HCT116 (cell line): ENCODE measurements at regions not wholly inside any gene's neighbourhood (a gene's known extent, or its start where the extent isn't known, plus 50 kb on each side); places are given as distances from the start of the nearest gene placed in this dataset.

Experiments used
- ATAC-seq: fragments of 200-7000 bp; cut with Tn5 transposase; 2 replicates; pipeline ENCODE4 v1.9.1; 2020; ENCODE audit warnings: mild to moderate bottlenecking, moderate library complexity
- BruUV-seq: library from RNA; stranded (reverse); fragments of 400-500 nt; replicated peaks from 2 replicates; lab custom pipeline; 2021; lab: Mats Ljungman, UMichigan
- CTCF ChIA-PET: fragments of 300-600 bp; sonication (Branson Sonifier 250); formaldehyde crosslinking; loops from one replicate; lab custom pipeline; 2021; ENCODE audit warnings: antibody characterized with exemption; lab: Charles Lee
- POLR2A ChIA-PET: fragments of 300-600, 350-600 bp; sonication (Branson Sonifier 250); formaldehyde crosslinking; loops from one replicate; lab custom pipeline; 2021; ENCODE audit warnings: antibody characterized with exemption; lab: Charles Lee
- RAD21 ChIA-PET, 2 experiments: fragments of 300-600 bp; sonication (Branson Sonifier 250); formaldehyde crosslinking; loops; one replicate each; lab custom pipeline; 2023; ENCODE audit warnings: low total read pairs in 2 of 2; ENCODE audit not compliant: uncharacterized antibody in 2 of 2, unreplicated experiment in 2 of 2, low non-redundant PET in 1 of 2; lab: Charles Lee
- DNase-seq: peaks from one replicate; pipeline ENCODE4 v3.0.0-alpha.2; 2010; ENCODE audit warnings: low read depth, low spot score
- H2AFZ ChIP-seq: fragments of 200-600 bp; shearing (Covaris generic), sonication (generic); 2 replicates; pipeline ENCODE4 v1.6.1; 2017; ENCODE audit warnings: low read depth, mixed run types, mixed read lengths, antibody characterized with exemption, low read length; ENCODE audit not compliant: poor library complexity, severe bottlenecking
- H3K27ac ChIP-seq: 2 replicates; pipeline ENCODE4 v1.5.1; 2012; ENCODE audit warnings: low read depth, low read length
- H3K27me3 ChIP-seq: fragments of 200-600 bp; sonication (generic); 2 replicates; pipeline ENCODE4 v1.6.1; 2016; ENCODE audit warnings: mixed run types, low read length, mixed read lengths; ENCODE audit not compliant: insufficient read depth
- H3K36me3 ChIP-seq, 2 experiments: fragments of 200-500 bp in 1 of 2; fragments of 200-600 bp in 1 of 2; sonication (Bioruptor generic) in 1 of 2; sonication (generic) in 1 of 2; 2 replicates each; pipeline versions ENCODE4 v1.5.1 to v1.6.1; 2014 to 2016; ENCODE audit warnings: low read length in 2 of 2, inconsistent platforms in 1 of 2, mixed read lengths in 1 of 2, mixed run types in 1 of 2; ENCODE audit not compliant: insufficient read depth in 2 of 2, control insufficient read depth in 1 of 2
- H3K4me1 ChIP-seq, 2 experiments: fragments of 200-600 bp in 1 of 2; sonication (generic) in 1 of 2; 2 replicates each; pipeline versions ENCODE4 v1.5.1 to v1.6.1; 2012 to 2017; ENCODE audit warnings: low read length in 2 of 2, inconsistent platforms in 1 of 2, mild to moderate bottlenecking in 1 of 2, mixed read lengths in 1 of 2, mixed run types in 1 of 2, moderate library complexity in 1 of 2; ENCODE audit not compliant: insufficient read depth in 2 of 2, control insufficient read depth in 1 of 2
- H3K4me2 ChIP-seq: fragments of 200-600 bp; sonication (generic); 2 replicates; pipeline ENCODE4 v1.6.1; 2017; ENCODE audit warnings: mixed run types, low read length, mixed read lengths
- H3K4me3 ChIP-seq, 2 experiments: fragments of 200-600 bp in 1 of 2; sonication (generic) in 1 of 2; replicated peaks in 1 of 2; 2 replicates each; pipeline ENCODE4 v1.5.1; 2011 to 2016; ENCODE audit warnings: low read length in 2 of 2, control low read depth in 1 of 2, low read depth in 1 of 2, mild to moderate bottlenecking in 1 of 2, mixed read lengths in 1 of 2, mixed run types in 1 of 2
- H3K79me2 ChIP-seq: fragments of 200-600 bp; sonication (generic); 2 replicates; pipeline ENCODE4 v1.6.1; 2017; ENCODE audit warnings: mild to moderate bottlenecking, mixed run types, low read length, moderate library complexity, mixed read lengths; ENCODE audit not compliant: insufficient read depth
- H3K9ac ChIP-seq: fragments of 200-600 bp; sonication (generic); 2 replicates; pipeline ENCODE4 v1.6.1; 2016; ENCODE audit warnings: low read length, mixed read lengths
- H3K9me2 ChIP-seq: fragments of 200-600 bp; sonication (generic), shearing (Covaris generic); 2 replicates; pipeline ENCODE4 v1.6.1; 2017; ENCODE audit warnings: mixed run types, mild to moderate bottlenecking, moderate library complexity; ENCODE audit not compliant: insufficient read depth
- H3K9me3 ChIP-seq, 2 experiments: fragments of 200-500 bp in 1 of 2; fragments of 200-600 bp in 1 of 2; sonication (Bioruptor generic) in 1 of 2; sonication (generic) in 1 of 2; 2 replicates each; pipeline ENCODE4 v1.6.1; 2014 to 2017; ENCODE audit warnings: low read length in 2 of 2, mixed read lengths in 2 of 2, inconsistent platforms in 1 of 2, low read depth in 1 of 2, mild to moderate bottlenecking in 1 of 2, mixed run types in 1 of 2, moderate library complexity in 1 of 2; ENCODE audit not compliant: control insufficient read depth in 1 of 2, insufficient read depth in 1 of 2
- H4K20me1 ChIP-seq: fragments of 200-600 bp; sonication (generic), shearing (Covaris generic); 2 replicates; pipeline ENCODE4 v1.6.1; 2017; ENCODE audit warnings: mixed run types, mild to moderate bottlenecking, moderate library complexity; ENCODE audit not compliant: insufficient read depth
- CEBPB ChIP-seq: IDR thresholded peaks from 2 replicates; pipeline ENCODE4 v1.6.1; 2012; ENCODE audit warnings: low read depth
- CTCF ChIP-seq, 3 experiments: fragments of 200-600 bp in 1 of 3; sonication (generic) in 1 of 3; IDR thresholded peaks in 2 of 3; conservative IDR thresholded peaks in 1 of 3; 2 replicates each; pipeline ENCODE4 v1.5.1; 2012 to 2017; ENCODE audit warnings: low read depth in 2 of 3, low read length in 2 of 3, antibody characterized with exemption in 1 of 3, borderline replicate concordance in 1 of 3, control low read depth in 1 of 3, mild to moderate bottlenecking in 1 of 3, mixed read lengths in 1 of 3, mixed run types in 1 of 3, moderate library complexity in 1 of 3; ENCODE audit not compliant: insufficient read depth in 1 of 3
- EGR1 ChIP-seq: IDR thresholded peaks from 2 replicates; pipeline ENCODE4 v1.6.1; 2012; ENCODE audit warnings: low read depth
- EZH2 ChIP-seq: fragments of 200-600 bp; sonication (generic); IDR thresholded peaks from 2 replicates; pipeline ENCODE4 v1.6.1; 2017; ENCODE audit warnings: antibody characterized with exemption, mixed run types
- FOSL1 ChIP-seq: IDR thresholded peaks from 2 replicates; pipeline ENCODE4 v1.6.1; 2012; ENCODE audit warnings: low read depth
- JUND ChIP-seq: IDR thresholded peaks from 2 replicates; pipeline ENCODE4 v1.6.1; 2012
- POLR2A ChIP-seq: IDR thresholded peaks from 2 replicates; pipeline ENCODE4 v1.7.0; 2011; ENCODE audit warnings: borderline replicate concordance; ENCODE audit not compliant: insufficient read depth, insufficient read length; ENCODE audit errors: extremely low read depth
- POLR2AphosphoS5 ChIP-seq: IDR thresholded peaks from 2 replicates; pipeline ENCODE4 v1.6.1; 2011; ENCODE audit warnings: mild to moderate bottlenecking, low read depth, low read length, moderate library complexity
- RAD21 ChIP-seq: IDR thresholded peaks from 2 replicates; pipeline ENCODE4 v1.6.1; 2012; ENCODE audit warnings: low read depth, mild to moderate bottlenecking
- SIN3A ChIP-seq: IDR thresholded peaks from 2 replicates; pipeline ENCODE4 v1.6.1; 2012; ENCODE audit warnings: low read depth
- SRF ChIP-seq: IDR thresholded peaks from 2 replicates; pipeline ENCODE4 v1.6.1; 2012; ENCODE audit warnings: low read depth
- ZBTB33 ChIP-seq: IDR thresholded peaks from 2 replicates; pipeline ENCODE4 v1.6.1; 2011; ENCODE audit warnings: mild to moderate bottlenecking, low read length, moderate library complexity; ENCODE audit not compliant: insufficient replicate concordance; ENCODE audit errors: extremely low read depth
- ZFX ChIP-seq: fragments of 450-650 bp; IDR thresholded peaks from 2 replicates; pipeline ENCODE4 v1.6.1; 2017
- ZNF274 ChIP-seq: fragments of 200-500 bp; sonication (Bioruptor generic); IDR thresholded peaks from 2 replicates; pipeline ENCODE4 v1.6.1; 2014; ENCODE audit warnings: mild to moderate bottlenecking, low read depth, low read length, inconsistent platforms
- intact Hi-C: fragments of 100-400 bp; cut with micrococcal nuclease; formaldehyde crosslinking; loops from 2 replicates; pipeline ENCODE4 v1.10.0; 2022

GRCh38 chr5:24290536-24290935 lies 354.2 kb downstream of the CDH10 start:
- Histone ChIP-seq H3K9me2 (no peaks in the 10 kb centered on the region), H3K9me3 (peaks cover 0 to 3% of the 10 kb centered on the region in 2 experiments; a peak in 2 of 4 replicates), H3K27me3 (no peaks in the 10 kb centered on the region), H3K4me2 (no peak overlapping the region), H3K27ac (no peak overlapping the region), H4K20me1 (no peaks in the 10 kb centered on the region), H3K36me3 (no peaks in the 10 kb centered on the region), H3K4me3 (no peak overlapping the region), H2AFZ (no peak overlapping the region), H3K79me2 (no peaks in the 10 kb centered on the region), H3K4me1 (no peaks in the 10 kb centered on the region), H3K9ac (no peak overlapping the region)
- no TSS peak for BruUV-seq
- CTCF ChIA-PET: no interaction called here
- DNase-seq (no peak), ATAC-seq (no peak)
- intact Hi-C loops: no loop called here
- RAD21 ChIA-PET: no interaction called here
- POLR2A ChIA-PET: no interaction called here
- TF ChIP-seq SIN3A: no peak
- TF ChIP-seq RAD21: no peak
- TF ChIP-seq ZFX: no peak
- TF ChIP-seq CTCF (IDR thresholded peaks at IDR 0.05 in 2 of 3, conservative IDR thresholded peaks at IDR 0.05 in 1 of 3; ENCODE audit: borderline replicate concordance in 1 of 3, insufficient read depth in 1 of 3, low read depth in 2 of 3, low read length in 2 of 3): no peak
- TF ChIP-seq POLR2AphosphoS5: no peak
- TF ChIP-seq CEBPB: no peak
- no peak for TF ChIP-seq EZH2
- TF ChIP-seq POLR2A: no peak
- TF ChIP-seq ZBTB33: no peak
- TF ChIP-seq ZNF274: no peak
- no peak for TF ChIP-seq EGR1
- TF ChIP-seq SRF: no peak
- TF ChIP-seq FOSL1: no peak
- no peak for TF ChIP-seq JUND
- TF ChIP-seq, all 23 proteins: peak for 0
